ENCODE measurements at regions not wholly inside any gene's neighbourhood (a gene's known extent, or its start where the extent isn't known, plus 50 kb on each side); places are given as distances from the start of the nearest gene placed in this dataset.

GRCh38 chr21:25512095-25513081, 94.9 kb downstream of the MRPL39 start:
- Histone ChIP-seq H2AFZ (ENCODE audit: control insufficient read depth, low read length) (no peak overlapping the region), H3K4me3 (ENCODE audit: control insufficient read depth in 2 of 3, extremely low read depth in 1 of 3, insufficient read depth in 2 of 3, low read depth in 1 of 3, low read length in 3 of 3) (no peak overlapping the region), H3K27ac (ENCODE audit: control insufficient read depth, insufficient read depth, low read length) (no peak overlapping the region), H3K79me2 (ENCODE audit: control insufficient read depth, insufficient read depth, low read length) (no peaks in the 10 kb centered on the region), H3K27me3 (ENCODE audit: control insufficient read depth, extremely low read depth, insufficient read depth, low read length) (no peaks in the 10 kb centered on the region), H3K36me3 (ENCODE audit: control insufficient read depth in 2 of 2, extremely low read depth in 1 of 2, insufficient read depth in 2 of 2, low read length in 2 of 2) (no peaks in the 10 kb centered on the region), H3K9ac (ENCODE audit: control insufficient read depth, extremely low read depth, insufficient read depth, low read length) (no peak overlapping the region), H3K4me1 (ENCODE audit: control insufficient read depth, extremely low read depth, insufficient read depth, low read length) (no peaks in the 10 kb centered on the region), H3K4me2 (ENCODE audit: control insufficient read depth, extremely low read depth, insufficient read depth, low read depth, low read length) (no peak overlapping the region), H3K9me3 (ENCODE audit: control insufficient read depth, low read depth, low read length) (no peaks in the 10 kb centered on the region), H3K9me1 (ENCODE audit: control insufficient read depth, extremely low read depth, insufficient read depth, low read length) (no peaks in the 10 kb centered on the region), H4K20me1 (ENCODE audit: control insufficient read depth, extremely low read depth, insufficient read depth, low read length) (no peaks in the 10 kb centered on the region)
- no peak for FAIRE-seq
- no peak for DNase-seq (ENCODE audit: low read depth, low spot score)
- TF ChIP-seq CTCF (optimal IDR thresholded peaks at IDR 0.05 in 1 of 3, IDR thresholded peaks at IDR 0.05 in 1 of 3, conservative IDR thresholded peaks at IDR 0.05 in 1 of 3; ENCODE audit: extremely low read depth in 1 of 3, insufficient read depth in 2 of 3, low read length in 3 of 3) (no peak), EZH2 (IDR thresholded peaks at IDR 0.05; ENCODE audit: low read length) (no peak)
- dilution Hi-C loops (cut with MboI; ENCODE audit: extremely low pct_ligation_motif_present, low sequenced_read_pairs) = no loop called here

GRCh38 chr21:25509862-25510261, 97.4 kb downstream of the MRPL39 start:
- Histone ChIP-seq H3K9me3 (ENCODE audit: control insufficient read depth, low read depth, low read length) (no peaks in the 10 kb centered on the region), H3K9ac (ENCODE audit: control insufficient read depth, extremely low read depth, insufficient read depth, low read length) (no peak overlapping the region), H3K27ac (ENCODE audit: control insufficient read depth, insufficient read depth, low read length) (no peak overlapping the region), H4K20me1 (ENCODE audit: control insufficient read depth, extremely low read depth, insufficient read depth, low read length) (no peaks in the 10 kb centered on the region), H3K36me3 (ENCODE audit: control insufficient read depth in 2 of 2, extremely low read depth in 1 of 2, insufficient read depth in 2 of 2, low read length in 2 of 2) (no peaks in the 10 kb centered on the region), H3K9me1 (ENCODE audit: control insufficient read depth, extremely low read depth, insufficient read depth, low read length) (no peaks in the 10 kb centered on the region), H2AFZ (ENCODE audit: control insufficient read depth, low read length) (no peak overlapping the region), H3K79me2 (ENCODE audit: control insufficient read depth, insufficient read depth, low read length) (no peaks in the 10 kb centered on the region), H3K4me2 (ENCODE audit: control insufficient read depth, extremely low read depth, insufficient read depth, low read depth, low read length) (no peak overlapping the region), H3K4me3 (ENCODE audit: control insufficient read depth in 2 of 3, extremely low read depth in 1 of 3, insufficient read depth in 2 of 3, low read depth in 1 of 3, low read length in 3 of 3) (no peak overlapping the region), H3K27me3 (ENCODE audit: control insufficient read depth, extremely low read depth, insufficient read depth, low read length) (no peaks in the 10 kb centered on the region), H3K4me1 (ENCODE audit: control insufficient read depth, extremely low read depth, insufficient read depth, low read length) (no peaks in the 10 kb centered on the region)
- FAIRE-seq = no peak
- no peak for TF ChIP-seq EZH2 (IDR thresholded peaks at IDR 0.05; ENCODE audit: low read length)
- TF ChIP-seq CTCF (optimal IDR thresholded peaks at IDR 0.05 in 1 of 3, IDR thresholded peaks at IDR 0.05 in 1 of 3, conservative IDR thresholded peaks at IDR 0.05 in 1 of 3; ENCODE audit: extremely low read depth in 1 of 3, insufficient read depth in 2 of 3, low read length in 3 of 3) = no peak
- dilution Hi-C loops (cut with MboI; ENCODE audit: extremely low pct_ligation_motif_present, low sequenced_read_pairs) = no loop called here
- DNase-seq (ENCODE audit: low read depth, low spot score) = no peak

All from keratinocyte (primary cell).